ENCODE measurements at regions not wholly inside any gene's neighbourhood (a gene's known extent, or its start where the extent isn't known, plus 50 kb on each side); places are given as distances from the start of the nearest gene placed in this dataset.

DNA sequence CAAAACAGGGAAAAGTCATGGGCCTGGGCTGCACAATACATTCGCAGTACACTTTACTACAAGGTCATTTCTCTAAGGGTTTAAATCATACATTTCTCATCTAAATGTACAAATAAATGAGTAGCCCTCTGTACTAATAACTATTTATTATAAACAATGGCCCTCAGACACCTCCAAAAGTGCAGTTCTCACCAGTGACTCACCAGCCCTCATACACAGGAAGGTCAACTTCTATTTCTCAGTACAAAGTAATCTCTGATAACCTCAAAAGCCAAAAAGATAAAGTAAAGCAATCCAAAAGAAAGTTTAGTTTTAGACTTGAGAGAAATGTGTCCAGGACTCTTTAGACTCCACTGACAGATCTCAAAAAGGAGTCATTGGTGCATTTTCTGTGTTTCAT, 1258.1 kb upstream of the CDH6 start:
- H2BK5ac ChIP-seq (ENCODE audit: low read depth, low read length, poor library complexity) = no peak overlapping the region
- no peak overlapping the region for H2AFZ ChIP-seq (ENCODE audit: insufficient read depth, low read length, poor library complexity)
- H3K14ac ChIP-seq (ENCODE audit: low read length) = no peak overlapping the region
- H2AK5ac ChIP-seq (ENCODE audit: low read length) = no peak overlapping the region
- H4K12ac ChIP-seq (ENCODE audit: low read depth, low read length) = no peak overlapping the region
- H3K79me2 ChIP-seq (ENCODE audit: control insufficient read depth, insufficient read depth, low read length, poor library complexity) = no peaks in the 10 kb centered on the region
- H3K4me3 ChIP-seq (ENCODE audit: low read depth, low read length) = no peak overlapping the region
- H3K18ac ChIP-seq (ENCODE audit: low read length) = no peak overlapping the region
- no peak overlapping the region for H3K27ac ChIP-seq (ENCODE audit: low read depth, low read length)
- no peak overlapping the region for H3K4ac ChIP-seq (ENCODE audit: low read depth, low read length)
- H4K8ac ChIP-seq (ENCODE audit: low read depth, low read length) = no peak overlapping the region
- WGBS (ENCODE audit: extremely low coverage, insufficient coverage, insufficient read length) = no CpG with 5 or more reads among the region's 1 CpG
- H3K9me3 ChIP-seq (ENCODE audit: insufficient read depth, low read depth, low read length) = no peaks in the 10 kb centered on the region
- no peak overlapping the region for H4K91ac ChIP-seq (ENCODE audit: low read depth, low read length)
- no peak for DNase-seq
- no peaks in the 10 kb centered on the region for H3K27me3 ChIP-seq (ENCODE audit: insufficient read depth, low read length)
- no peak overlapping the region for H3K4me2 ChIP-seq (ENCODE audit: low read length)
- H2BK12ac ChIP-seq (ENCODE audit: low read length) = no peak overlapping the region
- H2BK120ac ChIP-seq (ENCODE audit: insufficient read depth, low read length, poor library complexity) = no peak overlapping the region
- no peaks in the 10 kb centered on the region for H3K4me1 ChIP-seq (ENCODE audit: control insufficient read depth in 1 of 2, insufficient read depth in 2 of 2, low read length in 2 of 2)
- no peak overlapping the region for H3K9ac ChIP-seq (ENCODE audit: low read length)
- no peak overlapping the region for H3K23ac ChIP-seq (ENCODE audit: low read length)
- no peaks in the 10 kb centered on the region for H3K36me3 ChIP-seq (ENCODE audit: control insufficient read depth in 1 of 2, insufficient read depth in 2 of 2, low read length in 2 of 2)
- H3K79me1 ChIP-seq (ENCODE audit: low read length) = no peaks in the 10 kb centered on the region

- Histone ChIP-seq H2BK120ac (ENCODE audit: insufficient read depth, low read length, poor library complexity) (no peak overlapping the region), H3K4me3 (ENCODE audit: low read depth, low read length) (no peak overlapping the region), H3K27ac (ENCODE audit: low read depth, low read length) (no peak overlapping the region), H3K79me1 (ENCODE audit: low read length) (no peaks in the 10 kb centered on the region), H3K36me3 (ENCODE audit: control insufficient read depth in 1 of 2, insufficient read depth in 2 of 2, low read length in 2 of 2) (no peaks in the 10 kb centered on the region), H3K4me2 (ENCODE audit: low read length) (no peak overlapping the region), H4K91ac (ENCODE audit: low read depth, low read length) (no peak overlapping the region), H3K9me3 (ENCODE audit: insufficient read depth, low read depth, low read length) (no peaks in the 10 kb centered on the region), H3K79me2 (ENCODE audit: control insufficient read depth, insufficient read depth, low read length, poor library complexity) (no peaks in the 10 kb centered on the region), H2BK5ac (ENCODE audit: low read depth, low read length, poor library complexity) (no peak overlapping the region), H3K27me3 (ENCODE audit: insufficient read depth, low read length) (no peaks in the 10 kb centered on the region), H3K23ac (ENCODE audit: low read length) (no peak overlapping the region), H4K8ac (ENCODE audit: low read depth, low read length) (no peak overlapping the region), H3K14ac (ENCODE audit: low read length) (no peak overlapping the region), H4K12ac (ENCODE audit: low read depth, low read length) (no peak overlapping the region), H2AK5ac (ENCODE audit: low read length) (no peak overlapping the region), H2BK12ac (ENCODE audit: low read length) (no peak overlapping the region), H3K4me1 (ENCODE audit: control insufficient read depth in 1 of 2, insufficient read depth in 2 of 2, low read length in 2 of 2) (no peaks in the 10 kb centered on the region), H3K18ac (ENCODE audit: low read length) (no peak overlapping the region), H2AFZ (ENCODE audit: insufficient read depth, low read length, poor library complexity) (no peak overlapping the region), H3K9ac (ENCODE audit: low read length) (no peak overlapping the region), H3K4ac (ENCODE audit: low read depth, low read length) (no peak overlapping the region)
- DNase-seq = no peak
- WGBS (ENCODE audit: extremely low coverage, insufficient coverage, insufficient read length) = no CpG with 5 or more reads among the region's 3 CpGs
Measured at GRCh38 chr5:29930316-29930715, 1263.2 kb upstream of the CDH6 start.

DNA sequence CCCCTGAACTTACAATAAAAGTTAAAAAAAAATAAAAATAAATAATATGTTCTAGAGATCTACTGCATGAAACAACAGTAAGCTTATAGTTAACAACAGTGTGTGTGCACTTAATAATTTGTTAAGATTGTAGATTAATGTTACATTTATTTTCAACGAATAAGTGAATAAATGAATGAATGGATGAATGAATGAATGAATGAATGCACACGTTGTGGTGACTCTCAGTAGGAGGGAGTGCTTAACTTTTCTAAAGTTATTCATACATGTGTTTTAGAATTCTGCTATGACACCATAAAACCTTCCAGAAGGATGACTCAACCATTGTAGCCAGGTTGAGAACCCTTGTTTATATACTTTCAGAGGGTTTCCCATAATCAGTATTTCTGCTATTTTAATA, 1269.4 kb upstream of the CDH6 start:
- Histone ChIP-seq H3K14ac (ENCODE audit: low read length) (no peak overlapping the region), H3K4ac (ENCODE audit: low read depth, low read length) (no peak overlapping the region)
- no CpG with 5 or more reads among the region's 2 CpGs for WGBS (ENCODE audit: extremely low coverage, insufficient coverage, insufficient read length)

GRCh38 chr5:29905626-29906353, 1287.7 kb upstream of the CDH6 start:
- no peaks in the 10 kb centered on the region for H3K4me1 ChIP-seq (ENCODE audit: control insufficient read depth in 1 of 2, insufficient read depth in 2 of 2, low read length in 2 of 2)
- no peak overlapping the region for H3K4me2 ChIP-seq (ENCODE audit: low read length)
- H3K9ac ChIP-seq (ENCODE audit: low read length) = no peak overlapping the region
- H2BK120ac ChIP-seq (ENCODE audit: insufficient read depth, low read length, poor library complexity) = no peak overlapping the region
- no peak overlapping the region for H3K14ac ChIP-seq (ENCODE audit: low read length)
- no peak overlapping the region for H3K23ac ChIP-seq (ENCODE audit: low read length)
- no peak overlapping the region for H3K18ac ChIP-seq (ENCODE audit: low read length)
- no peaks in the 10 kb centered on the region for H3K79me2 ChIP-seq (ENCODE audit: control insufficient read depth, insufficient read depth, low read length, poor library complexity)
- H4K91ac ChIP-seq (ENCODE audit: low read depth, low read length) = no peak overlapping the region
- WGBS (ENCODE audit: extremely low coverage, insufficient coverage, insufficient read length) = no CpG with 5 or more reads among the region's 15 CpGs
- no peak overlapping the region for H2AFZ ChIP-seq (ENCODE audit: insufficient read depth, low read length, poor library complexity)
- no peak for DNase-seq
- no peak overlapping the region for H3K27ac ChIP-seq (ENCODE audit: low read depth, low read length)
- no peak overlapping the region for H3K4me3 ChIP-seq (ENCODE audit: low read depth, low read length)
- H3K4ac ChIP-seq (ENCODE audit: low read depth, low read length) = no peak overlapping the region
- no peak overlapping the region for H4K8ac ChIP-seq (ENCODE audit: low read depth, low read length)
- H2AK5ac ChIP-seq (ENCODE audit: low read length) = no peak overlapping the region
- no peaks in the 10 kb centered on the region for H3K27me3 ChIP-seq (ENCODE audit: insufficient read depth, low read length)
- H2BK12ac ChIP-seq (ENCODE audit: low read length) = no peak overlapping the region
- no peak overlapping the region for H2BK5ac ChIP-seq (ENCODE audit: low read depth, low read length, poor library complexity)
- no peaks in the 10 kb centered on the region for H3K36me3 ChIP-seq (ENCODE audit: control insufficient read depth in 1 of 2, insufficient read depth in 2 of 2, low read length in 2 of 2)
- no peaks in the 10 kb centered on the region for H3K9me3 ChIP-seq (ENCODE audit: insufficient read depth, low read depth, low read length)
- H4K12ac ChIP-seq (ENCODE audit: low read depth, low read length) = no peak overlapping the region
- H3K79me1 ChIP-seq (ENCODE audit: low read length) = no peaks in the 10 kb centered on the region

More for the DNA sequence above, 1269.4 kb upstream of the CDH6 start:
- DNase-seq = no peak
- Histone ChIP-seq H2BK5ac (ENCODE audit: low read depth, low read length, poor library complexity) (no peak overlapping the region), H4K12ac (ENCODE audit: low read depth, low read length) (no peak overlapping the region), H3K27ac (ENCODE audit: low read depth, low read length) (no peak overlapping the region), H3K36me3 (ENCODE audit: control insufficient read depth in 1 of 2, insufficient read depth in 2 of 2, low read length in 2 of 2) (no peaks in the 10 kb centered on the region), H3K23ac (ENCODE audit: low read length) (no peak overlapping the region), H4K91ac (ENCODE audit: low read depth, low read length) (no peak overlapping the region), H2BK12ac (ENCODE audit: low read length) (no peak overlapping the region), H3K18ac (ENCODE audit: low read length) (no peak overlapping the region), H3K4me2 (ENCODE audit: low read length) (no peak overlapping the region), H3K9ac (ENCODE audit: low read length) (no peak overlapping the region), H4K8ac (ENCODE audit: low read depth, low read length) (no peak overlapping the region), H3K4me3 (ENCODE audit: low read depth, low read length) (no peak overlapping the region), H2BK120ac (ENCODE audit: insufficient read depth, low read length, poor library complexity) (no peak overlapping the region), H3K9me3 (ENCODE audit: insufficient read depth, low read depth, low read length) (no peaks in the 10 kb centered on the region), H2AFZ (ENCODE audit: insufficient read depth, low read length, poor library complexity) (no peak overlapping the region), H3K4me1 (ENCODE audit: control insufficient read depth in 1 of 2, insufficient read depth in 2 of 2, low read length in 2 of 2) (no peaks in the 10 kb centered on the region), H3K27me3 (ENCODE audit: insufficient read depth, low read length) (no peaks in the 10 kb centered on the region), H3K79me1 (ENCODE audit: low read length) (no peaks in the 10 kb centered on the region), H3K79me2 (ENCODE audit: control insufficient read depth, insufficient read depth, low read length, poor library complexity) (no peaks in the 10 kb centered on the region), H2AK5ac (ENCODE audit: low read length) (no peak overlapping the region)
